ENCODE measurements at regions not wholly inside any gene's neighbourhood (a gene's known extent, or its start where the extent isn't known, plus 50 kb on each side); places are given as distances from the start of the nearest gene placed in this dataset.
"Not testable (repeated sequence)": the region's sequence is repeated elsewhere in the genome, so short reads cannot be mapped to it uniquely, and the experiment has no call there.

DNA sequence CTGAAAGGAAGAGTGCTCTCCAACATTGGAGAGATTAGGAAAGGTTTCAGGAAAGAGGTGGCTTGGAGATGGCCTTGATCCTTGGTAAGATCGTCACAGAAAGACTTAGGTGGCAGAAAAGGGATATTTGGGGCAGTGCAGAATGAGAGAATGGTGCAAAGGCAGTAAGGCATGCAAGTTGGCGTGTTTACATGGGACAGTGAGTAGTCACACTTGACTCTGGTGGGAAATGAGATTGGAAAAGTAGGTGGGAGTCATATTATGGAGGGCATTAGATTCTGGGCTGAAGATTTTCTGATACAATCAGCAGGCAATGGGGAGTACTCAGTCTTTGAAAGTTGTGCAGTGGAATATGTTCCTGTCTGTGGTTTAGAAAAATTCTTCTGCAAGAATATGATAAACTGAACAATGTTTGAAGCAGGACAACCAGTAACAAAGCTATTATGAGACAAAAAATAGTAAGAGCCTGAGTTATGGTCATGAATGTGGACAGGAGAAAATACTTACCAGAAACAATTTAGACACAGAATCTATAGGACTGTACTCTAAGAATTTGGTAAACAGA is 76.2 kb upstream of the ANKRD55 start:
- Mint-ChIP-seq H3K27me3 (no peaks in the 10 kb centered on the region), H3K9me3 (peaks cover 18% of the 10 kb centered on the region), H3K27ac (no peak overlapping the region), H3K4me3 (no peak overlapping the region), H3K4me1 (peaks cover 2% of the 10 kb centered on the region), H3K36me3 (ENCODE audit: low read depth) (peaks cover 9% of the 10 kb centered on the region)
- DNase-seq: no peak
- ChIA-PET POLR2A (no interaction called here), CTCF (interaction anchor here (1.2 kb wide), 2 partner anchors 9 to 517 kb away, joined by 3 read pairs; no protein-coding TSS in a partner anchor)

DNA sequence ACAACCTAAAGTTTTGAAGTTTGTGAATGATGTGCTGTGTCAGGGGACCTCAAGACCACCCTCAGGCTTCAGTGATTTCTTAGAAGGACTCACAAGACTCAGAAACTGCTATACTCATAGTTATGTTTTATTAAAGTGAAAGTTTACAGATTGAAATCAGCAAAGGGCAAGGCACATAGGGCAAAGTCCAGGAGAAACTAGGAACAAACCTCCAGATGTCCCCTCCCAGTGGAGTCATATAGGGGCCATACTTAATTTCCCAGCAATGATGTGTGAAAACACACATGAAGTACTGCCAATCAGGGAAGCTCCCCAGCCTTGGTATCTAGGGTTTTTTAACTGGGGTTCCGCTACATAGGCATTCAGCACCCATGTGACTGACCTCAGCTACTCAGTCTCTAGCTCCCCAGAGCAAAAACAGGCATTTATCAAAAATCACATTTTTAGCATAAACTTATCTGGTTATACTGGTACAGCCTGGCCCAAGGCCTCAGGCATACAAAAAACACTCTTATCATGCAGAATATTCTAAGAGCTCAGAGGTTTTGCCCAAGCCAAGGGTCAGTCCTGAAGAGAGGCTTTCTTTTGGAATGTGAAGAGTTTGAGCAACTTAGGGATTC is 74.7 kb upstream of the ANKRD55 start:
- peaks cover 2% of the 10 kb centered on the region for H3K4me1 Mint-ChIP-seq
- peaks cover 18% of the 10 kb centered on the region for H3K9me3 Mint-ChIP-seq
- peaks cover 9% of the 10 kb centered on the region for H3K36me3 Mint-ChIP-seq (ENCODE audit: low read depth)
- ChIA-PET CTCF (no interaction called here), POLR2A (no interaction called here)
- no peaks in the 10 kb centered on the region for H3K27me3 Mint-ChIP-seq
- no peak overlapping the region for H3K4me3 Mint-ChIP-seq
- no peak for DNase-seq
- H3K27ac Mint-ChIP-seq: no peak overlapping the region

DNA sequence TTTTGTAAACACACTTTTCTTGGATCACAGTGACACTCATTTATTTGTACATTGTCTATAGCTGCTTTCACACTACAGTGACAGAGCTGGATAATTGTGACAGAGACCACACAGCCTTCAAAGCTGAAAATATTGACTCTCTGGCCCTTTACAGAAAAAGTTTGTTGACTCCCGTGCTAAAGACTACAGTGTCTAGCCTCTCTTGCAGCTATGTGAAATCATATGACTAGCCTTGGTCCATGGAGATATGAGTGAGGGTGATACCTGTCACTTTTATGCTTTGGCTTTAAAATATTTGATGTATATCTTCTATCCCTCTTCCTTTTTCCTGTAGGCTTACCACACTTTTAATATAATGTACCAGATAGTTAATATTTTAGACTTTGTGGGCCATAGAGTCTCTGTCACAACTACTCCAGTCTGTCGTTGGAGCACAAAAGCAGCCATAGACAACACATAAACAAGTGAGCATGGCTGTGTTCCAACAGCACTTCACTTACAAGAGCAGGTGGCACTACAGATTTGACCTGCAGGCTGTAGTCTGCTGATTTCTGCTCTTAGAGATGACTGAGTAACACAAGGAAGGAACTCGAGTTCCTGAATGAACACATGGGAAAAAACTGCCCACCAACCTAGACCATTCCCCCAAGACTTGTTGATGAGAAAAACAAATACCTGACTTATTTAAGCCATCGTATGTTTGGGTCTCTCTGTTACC is 73.5 kb upstream of the ANKRD55 start:
- DNase-seq: no peak
- POLR2A ChIA-PET: no interaction called here
- CTCF ChIA-PET: interaction anchor here (1.5 kb wide), 1 partner anchor 10 kb away, joined by 5 read pairs; no protein-coding TSS in a partner anchor
- H3K27ac Mint-ChIP-seq: no peak overlapping the region
- H3K36me3 Mint-ChIP-seq (ENCODE audit: low read depth): peaks cover 9% of the 10 kb centered on the region
- H3K27me3 Mint-ChIP-seq: no peaks in the 10 kb centered on the region
- H3K9me3 Mint-ChIP-seq: peaks cover 18% of the 10 kb centered on the region
- H3K4me1 Mint-ChIP-seq: peaks cover 3% of the 10 kb centered on the region
- no peak overlapping the region for H3K4me3 Mint-ChIP-seq

DNA sequence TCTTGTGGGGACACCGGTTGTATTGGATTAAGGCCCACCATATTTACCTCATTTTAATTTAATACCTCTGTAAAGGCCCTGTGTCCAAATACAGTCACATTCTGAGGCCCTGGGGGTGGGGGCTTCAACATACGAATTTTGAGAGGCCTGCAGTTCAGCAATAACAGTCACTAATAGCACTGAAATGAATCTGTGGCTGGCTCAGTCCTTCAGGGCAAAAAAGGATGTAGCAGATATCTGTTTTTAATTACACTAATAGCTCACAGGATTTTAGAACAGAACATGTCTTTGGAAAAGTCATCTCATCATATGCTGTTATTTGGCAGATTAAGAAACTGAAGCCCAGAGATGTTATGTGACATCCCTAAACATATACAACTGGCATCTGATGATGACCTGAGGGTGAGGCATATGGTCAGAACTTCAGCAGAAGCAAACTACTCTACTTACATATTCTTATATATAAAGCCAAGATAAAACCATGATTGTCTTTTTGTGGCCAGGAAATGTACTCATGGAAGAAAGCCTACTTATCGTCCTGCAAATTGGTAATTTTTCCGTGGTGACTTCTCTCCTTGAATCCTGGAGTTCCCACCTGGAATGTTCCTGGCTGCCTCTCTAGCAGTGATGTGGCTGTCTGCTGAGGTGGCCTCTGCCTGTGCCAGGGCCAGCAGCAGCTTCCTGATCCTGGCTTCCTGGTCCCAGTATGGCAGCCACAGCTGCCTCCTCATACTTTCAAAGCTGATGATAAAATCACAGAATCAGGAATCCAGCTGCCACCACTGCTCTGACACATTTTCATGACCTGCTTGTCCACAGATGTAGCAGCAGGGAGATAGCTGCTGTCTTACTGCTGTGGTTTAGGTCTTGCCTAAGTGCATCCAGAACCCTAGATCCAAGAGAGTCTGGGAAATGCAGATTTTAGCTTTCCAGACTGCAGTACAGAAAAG is 72.1 kb upstream of the ANKRD55 start:
- Mint-ChIP-seq H3K27me3 (no peaks in the 10 kb centered on the region), H3K4me1 (peaks cover 3% of the 10 kb centered on the region), H3K4me3 (no peak overlapping the region), H3K9me3 (peaks cover 18% of the 10 kb centered on the region), H3K36me3 (ENCODE audit: low read depth) (peaks cover 9% of the 10 kb centered on the region), H3K27ac (no peak overlapping the region)
- CTCF ChIA-PET: interaction anchor here (0.6 to 1.5 kb wide), 3 partner anchors 9 to 15 kb away, joined by 3 to 5 read pairs (median 5); no protein-coding TSS in a partner anchor
- no peak for DNase-seq
- POLR2A ChIA-PET: interaction anchor here (0.6 kb wide), 1 partner anchor 330 kb away, joined by 3 read pairs; no protein-coding TSS in a partner anchor

DNA sequence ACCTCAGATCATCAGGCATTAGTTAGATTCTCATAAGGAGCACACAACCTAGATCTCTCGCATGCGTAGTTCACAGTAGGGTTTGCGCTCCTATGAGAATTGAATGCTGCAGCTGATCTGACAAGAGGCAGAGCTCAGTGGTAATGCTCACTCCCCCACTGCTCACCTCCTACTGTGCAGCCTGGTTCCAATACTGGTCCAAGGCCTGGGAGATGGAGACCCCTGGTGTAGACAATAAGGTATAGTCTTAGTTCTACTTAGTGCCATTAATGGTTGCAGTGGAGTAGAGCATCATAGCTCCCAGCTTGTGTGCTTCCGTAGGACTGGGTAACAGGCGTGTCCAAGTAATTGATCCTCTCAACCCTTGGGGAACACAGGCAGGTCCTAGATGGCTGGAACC is 70.4 kb upstream of the ANKRD55 start:
- no peak overlapping the region for H3K4me3 Mint-ChIP-seq
- H3K4me1 Mint-ChIP-seq: peaks cover 3% of the 10 kb centered on the region
- POLR2A ChIA-PET: no interaction called here
- no peaks in the 10 kb centered on the region for H3K27me3 Mint-ChIP-seq
- peaks cover 8% of the 10 kb centered on the region for H3K36me3 Mint-ChIP-seq (ENCODE audit: low read depth)
- CTCF ChIA-PET: interaction anchor here (1.1 to 1.7 kb wide), 4 partner anchors 9 to 40 kb away, joined by 4 to 5 read pairs (median 4); no protein-coding TSS in a partner anchor
- H3K9me3 Mint-ChIP-seq: peaks cover 15% of the 10 kb centered on the region
- no peak for DNase-seq
- no peak overlapping the region for H3K27ac Mint-ChIP-seq

DNA sequence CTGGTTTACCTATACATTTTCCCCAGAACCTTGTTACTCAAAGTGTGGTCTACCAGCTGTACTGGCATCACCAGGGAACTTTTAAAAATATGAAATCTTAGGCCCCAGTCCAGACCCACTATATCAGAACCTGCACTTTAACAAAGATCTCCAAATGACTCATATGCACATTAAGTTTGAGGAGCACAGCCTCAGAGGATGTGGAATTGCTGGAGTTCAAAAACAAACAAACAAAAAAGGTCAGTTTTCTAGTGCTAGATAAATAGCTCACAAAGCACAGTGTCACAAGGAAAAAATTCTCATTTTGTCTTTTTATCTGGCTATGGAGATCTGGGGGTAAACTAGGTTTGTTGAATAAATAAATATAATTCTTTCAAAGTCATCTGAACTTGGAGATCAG is 68.9 kb upstream of the ANKRD55 start:
- peaks cover 3% of the 10 kb centered on the region for H3K4me1 Mint-ChIP-seq
- H3K9me3 Mint-ChIP-seq: peaks cover 12% of the 10 kb centered on the region
- no peaks in the 10 kb centered on the region for H3K27me3 Mint-ChIP-seq
- POLR2A ChIA-PET: no interaction called here
- CTCF ChIA-PET: interaction anchor here (0.9 to 1.7 kb wide), 2 partner anchors 16 to 26 kb away, joined by 4 to 5 read pairs; no protein-coding TSS in a partner anchor
- H3K36me3 Mint-ChIP-seq (ENCODE audit: low read depth): peaks cover 8% of the 10 kb centered on the region
- no peak overlapping the region for H3K4me3 Mint-ChIP-seq
- no peak overlapping the region for H3K27ac Mint-ChIP-seq
- no peak for DNase-seq

DNA sequence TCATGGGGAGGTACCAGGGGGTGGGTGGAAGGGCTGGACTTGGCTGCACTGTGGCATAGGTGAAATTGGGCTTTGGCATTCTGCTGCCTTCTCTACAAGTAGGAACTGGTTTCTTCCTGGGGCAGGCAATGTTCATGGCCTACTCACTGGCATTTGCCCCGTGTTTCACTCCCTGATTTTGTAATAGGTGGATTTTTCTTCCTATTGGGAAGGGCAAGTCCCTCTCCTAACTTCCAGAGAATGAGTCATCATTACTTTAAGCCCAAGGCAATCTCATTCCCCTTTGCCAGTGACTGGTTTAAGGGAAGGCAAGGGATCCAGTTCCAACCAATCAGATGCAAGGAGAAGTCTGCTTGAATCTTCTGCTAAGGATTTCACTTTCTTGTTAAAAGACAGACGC is 67.9 kb upstream of the ANKRD55 start:
- Mint-ChIP-seq H3K9me3 (peaks cover 6% of the 10 kb centered on the region), H3K27me3 (no peaks in the 10 kb centered on the region), H3K27ac (no peak overlapping the region), H3K4me3 (no peak overlapping the region), H3K36me3 (ENCODE audit: low read depth) (peaks cover 2% of the 10 kb centered on the region), H3K4me1 (peaks cover 3% of the 10 kb centered on the region)
- ChIA-PET CTCF (no interaction called here), POLR2A (no interaction called here)
- no peak for DNase-seq

DNA sequence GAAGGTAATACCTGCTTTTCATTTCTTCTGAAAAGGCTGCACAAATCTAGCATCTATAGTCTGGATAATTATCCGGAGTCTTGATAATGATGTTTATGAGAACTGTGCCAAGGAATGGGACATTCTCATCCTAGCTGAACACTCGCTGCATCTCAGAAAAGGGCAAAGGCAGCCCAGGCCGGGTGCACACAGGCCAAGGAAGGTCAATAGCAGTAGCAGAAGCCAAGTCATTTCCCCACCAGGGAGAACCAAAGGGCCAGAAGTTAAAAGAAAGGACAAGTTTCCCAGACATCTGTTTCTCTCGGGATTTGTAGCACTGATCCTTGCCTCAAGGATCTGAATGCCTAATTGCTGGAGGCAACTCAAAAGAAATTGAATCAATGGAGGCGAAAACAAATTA is 66.1 kb upstream of the ANKRD55 start:
- CTCF ChIA-PET: interaction anchor here (1.3 kb wide), 1 partner anchor 437 kb away, joined by 3 read pairs; no protein-coding TSS in a partner anchor
- POLR2A ChIA-PET: no interaction called here
- no peaks in the 10 kb centered on the region for H3K27me3 Mint-ChIP-seq
- no peaks in the 10 kb centered on the region for H3K36me3 Mint-ChIP-seq (ENCODE audit: low read depth)
- peaks cover 3% of the 10 kb centered on the region for H3K4me1 Mint-ChIP-seq
- no peak overlapping the region for H3K4me3 Mint-ChIP-seq
- no peak overlapping the region for H3K27ac Mint-ChIP-seq
- DNase-seq: no peak
- H3K9me3 Mint-ChIP-seq: peaks cover 8% of the 10 kb centered on the region

DNA sequence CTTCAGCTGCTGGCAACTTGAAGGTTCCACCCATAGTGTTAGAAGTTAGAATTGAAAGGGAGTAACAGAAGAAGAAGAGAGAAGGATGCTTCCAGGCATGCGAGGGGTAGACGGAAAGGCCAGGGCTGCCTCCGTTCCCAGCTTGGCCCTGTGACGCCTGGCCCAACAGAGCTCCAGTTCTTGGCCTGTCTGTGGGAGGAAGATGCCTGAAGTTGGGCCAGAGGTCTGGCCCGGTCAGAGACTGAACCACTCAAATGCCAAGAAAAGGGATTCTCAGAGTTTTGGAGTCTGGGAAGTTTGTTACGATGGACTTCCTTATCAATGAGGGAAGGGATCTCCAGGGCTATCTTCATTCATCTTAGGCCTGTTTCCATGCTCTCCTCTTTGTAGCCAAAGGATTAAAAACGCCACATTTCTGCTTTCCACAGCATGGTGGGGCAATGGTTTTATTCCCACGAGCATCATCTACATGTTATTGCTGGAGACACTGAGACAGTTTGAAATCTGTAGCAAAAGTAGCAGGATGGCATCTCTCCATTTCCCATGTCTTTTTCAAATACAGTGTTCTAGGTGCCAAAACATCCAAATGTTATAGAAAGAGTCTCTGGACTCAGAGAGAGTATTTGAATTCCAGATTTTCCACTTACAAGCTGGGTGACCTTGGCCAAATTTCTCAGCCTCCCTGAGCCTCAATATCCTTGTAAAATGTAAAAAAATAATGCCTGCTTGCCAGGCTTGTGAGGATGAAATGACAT is 65.4 kb upstream of the ANKRD55 start:
- H3K4me1 Mint-ChIP-seq: peaks cover 4% of the 10 kb centered on the region
- no peak for DNase-seq
- H3K4me3 Mint-ChIP-seq: no peak overlapping the region
- peaks cover 13% of the 10 kb centered on the region for H3K9me3 Mint-ChIP-seq
- CTCF ChIA-PET: interaction anchor here (1.3 kb wide), 1 partner anchor 438 kb away, joined by 3 read pairs; no protein-coding TSS in a partner anchor
- POLR2A ChIA-PET: no interaction called here
- no peaks in the 10 kb centered on the region for H3K36me3 Mint-ChIP-seq (ENCODE audit: low read depth)
- H3K27ac Mint-ChIP-seq: no peak overlapping the region
- H3K27me3 Mint-ChIP-seq: no peaks in the 10 kb centered on the region

DNA sequence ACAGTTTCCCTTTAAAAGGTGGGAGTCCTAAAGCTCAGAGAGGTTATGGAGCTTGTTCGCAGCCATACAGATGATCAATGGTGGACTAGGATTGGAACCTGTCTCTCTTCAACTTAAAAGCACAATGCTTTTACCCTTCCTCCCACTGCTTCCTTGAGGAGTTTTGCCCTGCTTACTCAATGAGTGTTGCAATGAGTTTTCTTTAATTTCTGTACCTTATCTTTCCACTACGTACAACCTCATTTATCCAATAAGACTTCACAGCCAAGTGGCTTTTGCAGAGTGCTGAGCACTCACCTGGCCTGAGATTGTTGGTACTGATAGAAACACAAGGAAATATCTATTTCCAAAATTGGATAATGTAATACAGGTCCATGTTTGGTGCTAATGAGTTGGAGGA is 64.7 kb upstream of the ANKRD55 start:
- Mint-ChIP-seq H3K27ac (no peak overlapping the region), H3K9me3 (peaks cover 17% of the 10 kb centered on the region), H3K4me1 (peaks cover 8% of the 10 kb centered on the region), H3K36me3 (ENCODE audit: low read depth) (no peaks in the 10 kb centered on the region), H3K4me3 (no peak overlapping the region), H3K27me3 (no peaks in the 10 kb centered on the region)
- no peak for DNase-seq
- CTCF ChIA-PET: interaction anchor here (1.3 kb wide), 1 partner anchor 439 kb away, joined by 3 read pairs; no protein-coding TSS in a partner anchor
- POLR2A ChIA-PET: no interaction called here

DNA sequence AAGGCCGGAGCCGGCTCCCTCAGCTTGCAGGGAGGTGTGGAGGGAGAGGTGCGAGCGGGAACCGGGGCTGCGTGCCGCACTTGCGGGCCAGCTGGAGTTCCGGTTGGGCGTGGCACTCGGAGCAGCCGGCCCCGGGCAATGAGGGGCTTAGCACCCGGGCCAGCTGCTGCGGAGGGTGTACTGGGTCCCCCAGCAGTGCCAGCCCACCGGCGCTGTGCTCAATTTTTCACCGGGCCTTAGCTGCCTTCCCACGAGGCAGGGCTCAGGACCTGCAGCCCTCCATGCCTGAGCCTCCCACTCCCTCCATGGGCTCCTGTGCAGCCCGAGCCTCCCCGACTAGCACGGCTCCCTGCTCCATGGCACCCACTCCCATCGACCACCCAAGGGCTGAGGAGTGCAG is 62.2 kb upstream of the ANKRD55 start:
- H3K4me3 Mint-ChIP-seq; POLR2A ChIA-PET; H3K27ac Mint-ChIP-seq; H3K4me1 Mint-ChIP-seq; H3K27me3 Mint-ChIP-seq; H3K36me3 Mint-ChIP-seq (ENCODE audit: low read depth); DNase-seq: not testable (repeated sequence)
- CTCF ChIA-PET: interaction anchor here (1.4 to 1.7 kb wide), 3 partner anchors 11 to 18 kb away, joined by 3 to 5 read pairs (median 3); no protein-coding TSS in a partner anchor
- peaks cover 17% of the 10 kb centered on the region for H3K9me3 Mint-ChIP-seq

DNA sequence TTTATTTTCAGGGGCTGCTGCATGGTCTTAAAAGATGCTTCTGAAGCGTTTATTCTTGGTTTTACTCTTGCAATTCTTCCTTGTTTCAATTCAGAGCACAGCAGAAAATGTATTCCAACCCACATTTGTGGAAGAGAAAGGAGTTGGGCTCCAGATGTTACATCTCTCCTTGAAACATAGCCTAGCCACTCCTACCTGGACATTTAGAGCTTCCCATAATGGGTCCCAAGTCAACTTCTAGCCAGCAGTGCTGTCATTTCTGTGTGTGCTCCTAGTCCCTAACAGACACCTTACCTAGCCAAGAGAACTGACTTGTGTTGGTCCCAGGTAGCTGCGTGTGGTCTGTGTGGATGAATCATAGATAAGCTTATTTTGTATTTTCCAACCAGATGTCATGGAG is 61.2 kb upstream of the ANKRD55 start:
- Mint-ChIP-seq H3K27me3 (no peaks in the 10 kb centered on the region), H3K36me3 (ENCODE audit: low read depth) (no peaks in the 10 kb centered on the region), H3K4me1 (peaks cover 10% of the 10 kb centered on the region), H3K27ac (no peak overlapping the region), H3K4me3 (no peak overlapping the region), H3K9me3 (peaks cover 17% of the 10 kb centered on the region)
- DNase-seq: no peak
- POLR2A ChIA-PET: no interaction called here
- CTCF ChIA-PET: interaction anchor here (1.5 to 1.8 kb wide), 2 partner anchors 10 to 13 kb away, joined by 3 to 5 read pairs; no protein-coding TSS in a partner anchor

Data from activated CD4-positive, alpha-beta T cell treated with anti-CD3 and anti-CD28 coated beads, Interleukin-2, amount 10 ng/mL, durations not matched to agents 7 days and 5 days (primary cell).